Hematopoietic multipotent progenitor cell treated with erythropoietin and hydrocortisone succinate and interleukin-3 and kit ligand, for 6 days (in vitro differentiated cells): ENCODE measurements at regions not wholly inside any gene's neighbourhood (a gene's known extent, or its start where the extent isn't known, plus 50 kb on each side); places are given as distances from the start of the nearest gene placed in this dataset.
"Not testable (repeated sequence)": the region's sequence is repeated elsewhere in the genome, so short reads cannot be mapped to it uniquely, and the experiment has no call there.

Experiments used
- DNase-seq: peaks from one replicate; pipeline ENCODE4 v3.0.0-alpha.2; 2015

DNA sequence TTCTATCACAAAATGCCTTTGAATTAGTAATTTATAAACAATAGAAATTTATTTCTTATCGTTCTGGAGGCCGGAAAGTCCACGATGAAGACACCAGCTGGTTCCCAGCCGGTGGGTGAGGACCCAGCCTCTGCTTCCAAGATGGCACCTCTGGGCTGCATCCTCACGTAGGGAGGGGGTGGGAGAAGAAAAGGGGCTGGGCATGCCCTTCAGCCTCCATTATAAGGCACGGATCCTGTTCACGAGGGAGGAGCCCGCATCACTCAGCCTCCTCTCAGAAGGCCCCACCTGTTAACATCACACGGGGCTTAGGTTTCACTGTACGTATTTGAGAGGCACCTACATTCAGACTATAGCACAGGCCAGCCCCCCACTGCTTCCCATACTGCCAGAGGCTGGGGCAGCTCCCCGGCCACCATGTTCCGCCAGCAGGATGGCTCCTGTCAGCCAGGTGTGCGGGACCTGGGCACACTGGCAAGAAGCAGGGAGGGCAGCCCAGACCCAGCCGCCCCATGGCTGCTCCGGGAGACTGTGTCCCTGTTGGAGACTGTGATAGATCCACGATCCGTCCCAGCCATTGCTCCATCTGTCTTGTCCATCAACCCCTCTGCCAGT lies 131.6 kb downstream of the SOX1 start:
- no peak for DNase-seq

DNA sequence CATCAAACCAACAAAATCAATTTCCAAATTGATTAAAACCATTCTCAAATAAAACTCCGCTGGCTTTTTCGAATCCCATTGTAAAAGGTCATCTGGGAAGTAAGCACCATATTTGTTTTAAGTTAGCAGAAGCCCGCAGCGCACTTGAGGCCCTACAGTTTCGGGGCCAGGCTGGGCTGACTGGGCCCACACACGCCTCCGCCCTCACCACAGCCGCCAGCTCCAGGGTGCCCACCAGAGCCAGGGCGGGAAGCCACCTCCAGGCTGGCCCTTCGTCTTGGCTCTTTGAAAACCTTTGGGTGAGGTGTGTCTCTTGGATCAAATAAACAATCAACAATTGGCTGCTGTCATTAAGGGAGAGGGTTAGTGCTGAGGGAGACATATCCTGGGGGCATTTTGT lies 133.3 kb downstream of the SOX1 start:
- no peak for DNase-seq

DNA sequence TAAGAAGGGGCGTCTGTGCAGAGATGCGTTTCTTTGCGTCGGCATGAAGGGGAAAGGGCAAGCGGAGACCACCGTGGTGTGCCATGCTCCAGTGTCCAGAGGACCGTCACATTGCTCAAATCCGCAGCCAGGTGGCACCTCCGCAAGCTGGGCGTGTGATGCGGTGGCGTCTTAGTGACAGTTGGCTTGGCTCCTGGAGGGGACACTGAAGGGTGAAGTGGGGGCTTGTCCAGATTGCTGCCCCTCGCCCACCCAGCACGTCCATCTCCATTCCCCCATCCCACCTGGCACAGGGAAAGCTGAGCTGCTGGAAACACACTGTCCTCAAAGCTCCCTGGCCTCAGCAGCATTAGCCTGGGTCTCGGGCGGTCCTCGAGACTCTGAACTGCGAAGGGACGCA lies 135.3 kb downstream of the SOX1 start:
- no peak for DNase-seq

DNA sequence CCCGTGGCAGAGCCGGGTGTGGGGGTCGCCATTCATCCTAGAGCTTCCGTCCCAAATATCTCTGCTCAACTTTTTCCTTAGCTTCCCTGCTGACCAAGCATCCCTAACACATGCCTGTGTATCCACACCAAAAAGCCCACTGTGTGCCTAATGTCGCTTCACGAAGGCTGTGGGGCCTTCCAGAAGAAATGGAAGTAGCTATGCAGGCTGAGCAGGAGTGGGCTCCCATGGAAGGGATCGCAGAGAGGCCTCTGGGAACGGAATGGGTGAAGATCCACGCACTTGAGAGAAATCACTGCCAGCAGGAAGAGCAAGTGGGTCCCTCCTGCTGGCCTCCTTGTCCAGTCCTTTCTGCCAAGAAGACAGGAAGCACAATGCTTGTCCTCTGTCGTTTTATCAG lies 136.0 kb downstream of the SOX1 start:
- no peak for DNase-seq

DNA sequence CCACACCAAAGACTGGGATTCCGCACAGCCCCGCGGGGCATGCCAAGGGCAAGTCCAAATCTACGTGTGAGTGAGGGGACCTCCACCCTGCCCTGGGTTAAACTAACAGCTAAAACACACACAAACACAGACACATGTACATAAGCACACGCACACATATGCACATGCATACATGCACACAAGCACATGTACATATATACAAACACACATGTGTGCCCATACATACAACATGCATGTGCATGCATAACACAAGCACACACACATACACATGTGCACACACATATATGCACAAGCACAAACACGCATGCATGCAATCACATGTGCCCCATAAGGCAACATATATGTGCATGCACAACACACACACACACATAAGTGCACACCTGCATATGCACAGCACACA lies 136.7 kb downstream of the SOX1 start:
- no peak for DNase-seq

DNA sequence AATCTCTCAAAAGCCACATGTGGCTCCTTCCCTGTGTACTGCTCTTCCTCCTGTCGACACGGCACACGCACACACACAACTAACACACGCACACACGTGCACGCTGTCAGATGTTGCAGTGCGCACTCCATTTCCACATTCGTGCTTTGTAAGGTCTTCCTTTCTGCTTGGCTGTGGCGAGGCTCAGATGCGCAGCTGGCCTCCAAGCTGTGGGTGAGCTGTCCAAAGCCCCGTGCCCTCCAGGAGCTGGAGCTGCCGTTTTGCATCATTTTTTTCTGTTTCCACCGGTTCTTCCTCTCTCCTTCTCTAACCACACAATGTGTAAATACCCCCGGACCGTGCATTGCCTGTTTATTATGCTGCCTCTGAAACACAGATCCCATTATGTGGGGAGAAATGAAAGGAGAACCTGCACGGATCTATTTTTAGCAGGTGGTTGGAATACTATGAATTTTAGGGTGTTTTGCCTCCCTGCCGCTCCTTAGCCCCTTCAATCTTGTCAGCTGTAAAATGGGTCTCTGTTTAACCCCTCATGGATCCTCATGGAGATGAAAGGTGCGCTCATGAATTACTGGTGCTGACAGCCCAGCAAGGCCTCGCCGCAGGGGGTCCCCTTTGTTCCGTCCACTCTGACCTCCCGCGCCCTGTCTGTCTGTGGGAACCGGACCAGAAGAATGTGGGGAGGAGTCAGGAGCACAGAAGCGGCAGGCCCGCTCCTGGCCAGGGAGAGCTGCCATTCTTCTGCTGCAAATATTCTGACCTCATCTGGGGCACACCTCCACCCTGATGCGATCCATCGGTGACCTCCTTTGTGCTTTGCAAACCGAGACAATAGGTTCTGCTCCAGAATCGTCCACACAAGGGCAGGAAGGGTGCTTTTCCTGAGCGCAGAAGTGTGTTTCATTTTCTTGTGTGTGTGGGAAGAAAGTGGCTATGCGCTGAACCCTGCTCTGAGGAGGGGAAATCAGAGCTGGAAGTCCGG lies 137.7 kb downstream of the SOX1 start:
- DNase-seq: no peak

DNA sequence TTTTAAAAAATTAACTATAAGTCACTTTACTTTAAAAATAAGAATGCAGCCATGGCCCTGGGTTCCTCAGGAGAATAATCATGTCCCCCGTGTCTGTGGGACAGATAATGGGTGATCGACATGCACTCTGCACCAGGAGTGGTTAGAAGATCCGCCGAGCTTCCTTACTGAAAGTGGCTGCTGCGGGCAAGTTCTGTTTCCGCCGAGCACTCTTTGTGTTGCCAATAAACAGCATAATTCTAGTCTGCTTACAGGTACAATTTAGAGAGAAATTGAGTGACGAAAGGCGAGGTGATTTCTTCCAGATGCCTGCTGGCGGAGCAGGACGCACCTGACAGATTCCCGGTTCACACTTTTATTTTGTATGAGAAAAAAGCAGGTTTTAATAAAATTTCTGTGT lies 139.0 kb downstream of the SOX1 start:
- DNase-seq: no peak

DNA sequence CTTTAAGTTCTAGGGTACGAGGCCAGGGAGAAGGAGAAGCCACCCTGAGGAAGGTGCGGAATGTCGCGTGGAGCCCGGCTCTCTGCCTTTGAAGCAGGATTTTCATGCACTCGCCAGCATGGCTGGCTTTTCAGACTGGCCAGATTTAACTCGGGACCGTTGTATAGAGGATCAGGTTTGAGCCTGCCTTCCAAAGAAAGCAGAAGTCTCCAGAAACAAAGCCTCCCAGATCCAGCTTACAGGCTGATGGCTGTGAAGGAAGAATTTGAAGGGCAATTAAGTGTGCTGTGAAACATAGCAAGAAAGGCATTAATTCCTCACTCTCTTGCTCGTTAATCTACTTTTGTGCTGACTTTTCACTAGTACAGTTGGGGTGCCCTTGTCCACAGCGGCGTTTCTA lies 140.2 kb downstream of the SOX1 start:
- no peak for DNase-seq

DNA sequence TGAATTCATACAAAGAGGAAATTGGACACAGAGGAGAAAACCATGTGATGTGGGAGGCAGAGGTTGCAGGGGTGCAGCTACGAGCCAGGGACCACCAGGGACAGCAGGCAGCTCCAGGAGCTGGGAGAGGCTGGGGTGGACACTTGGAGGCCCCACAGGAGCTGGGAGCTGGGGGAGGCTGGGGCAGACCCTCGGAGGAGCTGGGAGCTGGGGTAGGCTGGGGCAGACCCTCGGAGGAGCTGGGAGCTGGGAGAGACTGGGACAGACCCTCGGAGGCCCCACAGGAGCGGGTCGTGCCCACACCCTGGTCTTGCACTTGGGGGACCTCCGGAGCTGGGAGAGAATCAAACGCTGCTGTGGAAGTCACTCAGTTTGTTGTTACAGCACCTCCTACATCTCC lies 141.7 kb downstream of the SOX1 start:
- no peak for DNase-seq

DNA sequence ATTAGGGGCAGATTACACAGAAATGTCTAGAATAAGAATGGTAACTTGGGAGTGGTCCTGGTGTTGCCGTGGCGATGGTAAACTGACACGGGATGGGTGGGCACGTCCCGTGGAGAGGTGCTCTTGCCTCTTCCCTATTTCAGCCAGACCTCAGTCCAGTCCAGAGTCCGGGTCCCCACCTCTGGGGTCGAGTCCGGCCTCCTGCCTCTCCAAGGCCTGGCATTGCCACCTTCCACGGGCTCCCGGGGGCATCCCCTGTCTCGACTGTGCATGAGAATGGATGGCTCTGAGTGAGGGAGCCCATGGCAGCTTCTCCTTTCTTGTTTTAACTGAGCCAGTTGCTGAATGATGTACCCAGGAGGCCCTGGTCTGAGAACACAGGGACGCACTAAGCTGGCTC lies 142.3 kb downstream of the SOX1 start:
- no peak for DNase-seq

DNA sequence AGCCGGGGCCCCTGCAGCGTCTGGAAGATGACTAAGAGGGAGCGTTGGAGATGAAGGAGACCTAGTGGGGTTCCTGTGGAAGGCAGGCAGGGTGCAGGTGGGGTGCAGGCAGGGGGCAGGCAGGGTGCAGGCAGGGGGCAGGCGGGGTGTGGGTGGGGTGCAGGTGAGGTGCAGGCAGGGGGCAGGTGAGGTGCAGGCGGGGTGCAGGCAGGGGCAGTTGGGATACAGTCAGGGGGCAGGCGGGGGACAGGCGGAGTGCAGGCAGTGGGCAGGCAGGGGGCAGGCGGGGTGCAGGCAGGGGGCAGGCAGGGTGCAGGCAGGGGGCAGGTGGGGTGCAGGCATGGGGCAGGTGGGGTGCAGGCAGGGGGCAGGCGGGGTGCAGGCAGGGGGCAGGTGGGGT lies 142.8 kb downstream of the SOX1 start:
- no peak for DNase-seq

DNA sequence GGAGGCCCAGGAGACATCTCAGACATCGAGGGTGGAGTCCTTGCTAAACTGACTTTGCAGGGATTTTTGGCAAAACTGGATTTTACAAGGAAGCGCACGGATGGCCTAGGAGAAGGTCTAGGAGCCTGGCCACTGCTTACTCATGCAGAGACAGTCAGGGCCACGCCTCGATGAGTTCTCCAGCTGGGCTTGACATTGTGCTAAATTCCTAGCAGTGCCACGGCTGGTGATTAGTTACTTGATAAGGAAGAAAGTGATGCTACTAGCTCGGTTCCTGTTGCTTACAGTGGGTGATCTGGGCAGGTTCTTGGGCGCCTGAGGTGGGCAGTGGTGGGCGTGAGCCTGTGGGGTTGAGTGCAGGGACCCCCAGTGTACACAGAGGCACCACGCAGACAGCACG lies 143.4 kb downstream of the SOX1 start:
- no peak for DNase-seq

DNA sequence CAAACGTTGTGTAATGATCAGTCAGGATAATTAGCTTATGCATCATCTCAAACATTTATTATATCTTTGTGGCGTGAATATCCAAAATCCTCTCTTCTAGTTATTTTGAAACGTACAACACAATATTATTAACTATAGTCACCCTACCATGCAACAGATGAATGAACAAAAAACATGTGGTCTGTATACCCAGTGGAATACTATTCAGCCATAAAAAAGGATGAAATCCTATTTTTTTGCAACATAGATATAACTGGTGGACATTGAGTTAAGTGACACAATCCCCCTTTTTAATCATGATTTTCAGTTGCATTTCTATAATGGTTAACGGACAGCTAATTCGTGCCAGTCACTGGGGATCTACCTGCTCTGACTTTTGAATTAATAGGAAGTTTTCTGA lies 145.6 kb downstream of the SOX1 start:
- no peak for DNase-seq

DNA sequence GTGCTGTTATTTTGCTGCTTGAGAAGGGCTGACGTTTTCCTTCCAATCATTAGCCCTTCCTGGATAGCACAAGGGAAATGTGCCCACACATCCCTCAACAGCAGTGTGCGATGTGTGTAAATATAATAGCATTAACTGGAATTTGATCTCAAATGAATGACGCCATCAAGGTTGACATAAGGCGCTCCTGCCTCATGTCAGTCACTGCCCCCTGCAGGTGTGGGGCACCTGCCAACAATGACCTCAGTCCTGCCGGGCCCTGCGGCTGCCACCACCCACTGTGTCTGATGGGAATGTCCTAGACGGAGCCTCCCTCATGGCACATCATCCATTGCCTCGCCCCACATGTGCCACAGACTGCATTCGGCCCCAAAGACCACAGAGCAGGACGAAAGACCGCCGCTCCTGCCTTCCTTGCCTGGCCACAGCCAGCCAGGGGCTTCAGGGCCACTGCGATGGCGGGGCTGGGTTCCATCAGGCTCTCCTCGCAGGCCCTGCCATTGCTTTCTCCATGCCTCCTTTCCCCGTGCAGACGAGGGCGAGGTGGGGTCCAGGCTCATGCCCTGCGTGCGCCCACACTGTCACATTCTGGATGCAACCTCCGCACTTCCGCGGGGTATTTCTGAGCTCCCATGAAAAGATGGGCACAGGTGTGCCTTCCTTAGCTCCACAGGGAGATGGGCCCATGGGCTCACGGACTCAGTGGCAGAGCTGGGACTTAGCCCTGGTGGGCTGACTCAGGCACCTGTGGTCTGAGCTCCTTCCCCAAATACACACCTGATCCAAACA lies 146.7 kb downstream of the SOX1 start:
- DNase-seq: no peak

DNA sequence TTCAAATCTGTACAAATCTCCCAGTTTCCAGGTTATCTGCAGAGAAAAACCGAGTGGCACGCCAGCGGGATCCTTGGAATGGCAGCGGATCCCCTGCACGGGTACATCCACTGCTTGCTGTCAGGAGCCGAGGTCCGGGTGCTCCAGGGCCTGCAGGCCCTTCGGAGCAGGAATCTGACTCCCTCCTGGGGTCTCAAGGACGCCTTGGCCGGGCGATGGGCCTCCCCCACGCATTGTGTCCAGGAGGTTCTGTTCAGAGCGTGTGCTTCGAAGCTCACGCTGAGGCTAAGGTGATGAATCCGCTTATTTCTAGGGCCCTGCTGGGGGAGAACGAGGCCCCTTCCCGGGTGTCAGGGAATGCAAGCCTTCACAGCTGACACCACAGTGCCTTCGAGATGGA lies 148.9 kb downstream of the SOX1 start:
- no peak for DNase-seq

DNA sequence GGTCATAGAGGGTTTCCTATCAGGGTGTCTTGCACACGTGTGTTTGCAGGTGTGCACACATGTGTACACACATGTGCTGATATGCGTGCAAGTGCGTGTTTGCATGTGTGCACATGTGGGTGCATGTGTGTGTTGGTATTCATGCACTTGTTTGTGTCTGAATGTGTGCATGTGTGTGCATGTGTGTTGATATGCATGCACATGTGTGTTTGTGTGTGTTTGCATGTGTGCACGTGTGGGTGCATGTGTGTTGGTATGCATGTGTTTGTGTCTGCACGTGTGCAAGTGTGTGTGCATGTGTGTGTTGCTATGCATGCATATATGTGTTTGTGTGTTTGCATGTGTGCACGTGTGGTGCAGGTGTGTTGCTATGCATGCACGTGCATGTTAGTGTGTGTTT lies 150.5 kb downstream of the SOX1 start:
- no peak for DNase-seq

DNA sequence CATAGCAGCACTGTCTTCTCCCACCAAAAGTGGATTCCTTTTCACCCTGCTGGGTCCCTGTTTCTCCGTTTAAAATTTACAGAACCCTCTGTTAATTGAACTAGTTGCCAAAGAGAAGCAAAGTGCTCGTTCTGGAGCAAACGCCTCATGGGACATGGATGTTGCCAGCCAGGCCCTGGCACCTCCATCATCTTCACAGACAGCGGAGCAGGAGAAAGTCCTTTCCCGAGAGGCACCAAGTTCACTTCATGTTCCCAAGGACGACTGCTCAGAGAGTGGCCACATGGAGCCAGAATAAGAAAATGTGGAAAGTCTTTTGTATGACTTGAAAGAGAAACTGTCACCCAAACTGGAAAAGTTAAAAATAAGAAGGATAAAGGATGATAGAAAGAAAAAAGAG lies 151.5 kb downstream of the SOX1 start:
- no peak for DNase-seq

DNA sequence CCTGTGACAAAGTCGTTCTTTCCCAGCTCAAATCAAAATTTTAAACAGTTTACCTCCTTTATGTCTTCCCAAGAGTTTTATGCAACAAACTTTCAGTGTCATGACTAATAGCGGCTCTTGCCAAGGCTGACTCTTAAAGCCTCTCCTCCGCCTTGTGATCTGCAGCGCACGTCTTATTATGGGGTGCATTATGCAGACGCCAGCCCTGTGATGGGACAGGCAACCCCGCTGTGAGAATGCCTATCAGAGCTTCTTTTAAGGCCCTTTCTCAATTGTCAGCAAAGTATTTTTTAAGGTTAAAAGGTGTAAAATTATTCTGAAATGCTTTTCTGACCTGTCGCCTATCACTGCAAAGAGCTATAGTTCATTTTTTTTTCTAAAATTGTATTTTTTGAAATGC lies 152.8 kb downstream of the SOX1 start:
- DNase-seq: no peak

DNA sequence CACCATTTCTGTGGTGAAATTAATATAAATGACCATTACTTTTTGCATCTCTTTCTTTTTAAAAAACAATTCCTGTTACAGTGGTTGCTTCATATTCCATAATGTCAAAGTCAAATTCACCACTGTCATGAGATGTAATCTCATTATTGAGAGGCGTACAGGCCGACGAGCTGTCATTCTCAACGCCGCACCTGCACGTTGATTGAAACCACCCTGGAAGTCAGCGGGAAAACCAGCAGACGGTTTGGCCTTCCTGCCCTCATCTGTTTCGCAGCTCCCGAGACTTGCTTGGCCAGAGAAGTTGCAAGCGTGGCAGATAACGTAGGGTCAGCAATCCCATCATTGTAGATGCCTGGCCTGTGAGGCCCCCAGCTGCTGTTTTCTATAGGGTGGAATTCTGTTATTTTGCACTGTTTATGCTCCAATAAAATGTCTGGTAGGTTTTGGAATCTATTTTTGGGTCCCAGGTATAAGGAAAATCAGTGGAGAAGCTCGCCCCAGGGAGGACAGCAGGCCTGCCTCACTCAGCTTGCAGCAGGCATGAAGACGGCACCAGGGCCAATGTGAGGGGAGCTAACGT lies 153.4 kb downstream of the SOX1 start:
- no peak for DNase-seq

DNA sequence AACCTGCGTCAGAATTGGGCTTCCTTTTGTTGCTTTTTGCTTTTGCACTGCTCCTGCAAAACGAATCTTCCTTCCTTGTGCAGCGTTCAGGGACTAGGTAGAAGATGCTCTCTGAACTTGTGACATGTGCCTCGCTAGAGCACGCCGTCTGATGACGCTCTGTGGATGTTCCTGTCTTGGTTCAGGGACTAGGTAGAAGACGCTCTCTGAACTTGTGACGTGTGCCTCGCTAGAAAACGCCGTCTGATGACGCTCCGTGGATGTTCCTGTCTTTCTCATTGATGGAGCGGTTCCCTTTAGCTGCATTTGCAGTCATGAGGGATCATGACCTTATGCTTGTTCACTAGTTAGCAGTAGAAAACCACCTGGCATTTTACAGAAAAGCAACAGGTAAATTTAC lies 154.0 kb downstream of the SOX1 start:
- no peak for DNase-seq

DNA sequence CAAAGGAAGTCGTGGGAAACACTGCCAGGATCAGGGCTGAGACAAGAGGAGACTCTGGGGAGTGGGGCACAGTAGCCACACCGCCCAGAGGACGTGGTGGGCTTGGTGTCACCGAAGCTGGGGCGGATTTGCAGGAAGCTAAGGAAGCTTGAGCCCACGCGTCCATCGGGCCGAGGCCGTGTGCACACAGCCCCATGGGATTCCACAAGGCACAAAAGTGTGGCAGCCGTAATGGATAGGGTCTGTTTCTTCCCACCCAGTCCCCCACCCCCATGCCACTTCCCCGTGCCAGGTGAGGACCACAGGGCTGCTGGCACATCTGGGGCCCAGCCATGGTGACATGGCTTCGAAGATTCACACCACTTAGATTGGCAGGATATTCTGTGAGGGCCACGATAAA lies 153.2 kb upstream of the SPACA7 start:
- no peak for DNase-seq

DNA sequence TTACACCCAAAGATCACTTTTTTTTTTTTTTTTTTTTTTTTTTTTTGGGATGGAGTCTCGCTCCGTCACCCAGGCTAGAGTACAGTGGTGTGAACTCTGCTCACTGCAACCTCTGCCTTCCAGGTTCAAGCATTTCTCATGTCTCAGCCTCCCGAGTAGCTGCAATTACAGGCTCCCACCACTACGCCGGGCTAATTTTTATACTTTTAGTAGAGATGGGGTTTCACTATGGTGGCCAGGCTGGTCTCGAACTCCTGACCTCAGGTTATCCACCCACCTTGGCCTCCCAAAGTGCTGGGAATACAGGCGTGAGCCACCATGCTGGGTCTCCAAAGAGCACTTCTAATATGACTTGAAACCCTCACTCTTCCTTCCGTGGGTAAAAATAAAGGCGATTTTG lies 152.2 kb upstream of the SPACA7 start:
- DNase-seq: not testable (repeated sequence)

DNA sequence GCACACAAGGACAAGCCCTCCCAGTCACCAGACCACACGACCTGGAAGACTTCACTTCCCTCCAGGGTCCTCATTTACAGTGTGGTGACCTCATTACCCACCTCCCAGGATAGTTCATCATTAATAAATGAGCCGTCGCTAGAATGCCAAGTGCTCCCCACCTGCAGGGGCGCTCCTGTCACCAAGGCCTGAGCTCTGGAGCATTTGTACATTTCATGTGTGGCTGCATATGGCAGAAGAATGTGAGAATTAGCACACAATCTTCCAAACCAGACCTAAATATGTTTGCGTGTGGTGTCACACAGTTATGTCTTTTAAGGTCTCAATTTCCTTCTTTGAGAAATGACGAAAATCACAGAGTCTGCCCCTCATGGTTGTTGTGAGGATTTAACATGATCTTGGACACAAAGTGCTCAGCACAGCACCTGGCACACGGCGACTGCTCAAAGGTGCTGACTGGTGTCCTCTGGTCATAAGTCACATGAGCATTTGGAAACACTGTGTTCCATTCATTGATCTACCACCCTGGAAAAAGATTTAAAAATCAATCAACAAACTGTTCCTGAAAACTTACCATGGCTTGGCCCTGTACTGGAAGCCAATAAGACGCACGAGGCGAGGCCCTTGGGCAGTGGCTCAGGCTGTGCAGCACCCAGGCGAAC lies 150.6 kb upstream of the SPACA7 start:
- no peak for DNase-seq
